NCI-H2227 (cell line): ENCODE measurements at regions not wholly inside any gene's neighbourhood (a gene's known extent, or its start where the extent isn't known, plus 50 kb on each side); places are given as distances from the start of the nearest gene placed in this dataset.
"Not testable (repeated sequence)": the region's sequence is repeated elsewhere in the genome, so short reads cannot be mapped to it uniquely, and the experiment has no call there.

Source experiments
- DNase-seq: peaks from one replicate; lab custom pipeline; 2025; ENCODE audit not compliant: unreplicated experiment; lab: John Stamatoyannopoulos, UW

DNA sequence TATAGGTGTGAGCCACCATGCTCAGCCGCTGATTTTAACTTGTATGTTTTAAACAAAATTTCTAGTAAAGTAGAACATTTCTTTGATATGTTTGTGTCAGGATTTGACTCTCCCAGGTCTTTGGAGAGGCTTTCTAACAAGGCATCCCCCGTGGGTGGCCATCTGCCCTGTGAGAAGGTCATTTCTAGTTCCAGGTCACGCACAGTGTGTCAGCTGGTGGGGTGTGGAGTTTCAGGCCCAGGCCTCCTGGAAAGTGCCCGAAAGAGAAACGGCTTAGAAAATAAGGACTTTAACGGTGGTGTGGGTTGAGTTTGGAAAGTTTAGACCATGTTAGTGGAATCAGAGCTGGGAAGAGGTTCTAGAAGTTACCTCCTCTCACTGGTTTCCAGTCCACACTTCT, 61.0 kb downstream of the SPDYE17 start:
- not testable (repeated sequence) for DNase-seq

DNA sequence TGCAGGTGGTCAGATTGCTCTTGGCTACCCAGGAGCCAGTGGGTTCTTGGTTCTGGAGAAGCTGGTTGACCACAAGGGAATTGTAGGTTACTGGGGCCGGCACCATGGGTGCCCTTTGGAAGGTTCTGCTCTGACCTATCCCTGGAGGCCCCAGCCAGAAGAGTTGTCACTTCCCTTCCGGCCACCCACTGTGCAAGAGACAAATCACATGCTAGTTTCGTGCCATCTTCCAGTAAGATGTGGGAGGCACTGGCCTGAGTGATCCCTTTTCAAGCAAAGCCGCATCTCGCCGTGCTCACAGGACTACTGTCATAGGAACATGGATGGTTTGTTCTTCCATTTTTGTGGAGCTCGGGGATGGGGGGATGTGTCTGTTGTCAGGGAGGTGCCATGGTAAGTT, 62.3 kb downstream of the SPDYE17 start:
- not testable (repeated sequence) for DNase-seq

- not testable (repeated sequence) for DNase-seq
Observed at GRCh38 chr7:76965731-76966548, 66.2 kb downstream of the SPDYE17 start.

DNA sequence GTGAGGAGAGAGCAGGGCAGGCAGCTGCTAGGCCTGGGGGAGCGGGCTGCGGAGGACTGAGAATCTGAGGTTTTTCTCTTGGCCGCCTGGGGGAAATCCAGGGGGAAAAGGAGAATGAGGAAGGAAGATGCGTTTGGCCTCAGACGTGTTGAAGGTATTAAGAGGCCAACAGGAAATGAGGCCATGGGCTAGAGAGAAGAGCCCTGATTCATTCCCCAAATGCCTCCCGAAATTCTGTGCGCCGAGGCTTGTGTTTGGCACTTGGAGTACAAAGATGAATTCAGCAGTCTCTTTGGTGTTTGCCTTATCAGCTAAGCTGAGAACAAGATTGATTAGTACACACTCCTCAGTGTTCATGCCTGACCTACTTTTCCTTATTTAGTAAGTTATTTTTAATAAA, 68.1 kb downstream of the SPDYE17 start:
- DNase-seq = not testable (repeated sequence)

GRCh38 chr7:76963061-76963460, 69.1 kb downstream of the SPDYE17 start:
- not testable (repeated sequence) for DNase-seq

GRCh38 chr7:76960400-76960986, 71.7 kb downstream of the SPDYE17 start:
- DNase-seq = not testable (repeated sequence)

DNA sequence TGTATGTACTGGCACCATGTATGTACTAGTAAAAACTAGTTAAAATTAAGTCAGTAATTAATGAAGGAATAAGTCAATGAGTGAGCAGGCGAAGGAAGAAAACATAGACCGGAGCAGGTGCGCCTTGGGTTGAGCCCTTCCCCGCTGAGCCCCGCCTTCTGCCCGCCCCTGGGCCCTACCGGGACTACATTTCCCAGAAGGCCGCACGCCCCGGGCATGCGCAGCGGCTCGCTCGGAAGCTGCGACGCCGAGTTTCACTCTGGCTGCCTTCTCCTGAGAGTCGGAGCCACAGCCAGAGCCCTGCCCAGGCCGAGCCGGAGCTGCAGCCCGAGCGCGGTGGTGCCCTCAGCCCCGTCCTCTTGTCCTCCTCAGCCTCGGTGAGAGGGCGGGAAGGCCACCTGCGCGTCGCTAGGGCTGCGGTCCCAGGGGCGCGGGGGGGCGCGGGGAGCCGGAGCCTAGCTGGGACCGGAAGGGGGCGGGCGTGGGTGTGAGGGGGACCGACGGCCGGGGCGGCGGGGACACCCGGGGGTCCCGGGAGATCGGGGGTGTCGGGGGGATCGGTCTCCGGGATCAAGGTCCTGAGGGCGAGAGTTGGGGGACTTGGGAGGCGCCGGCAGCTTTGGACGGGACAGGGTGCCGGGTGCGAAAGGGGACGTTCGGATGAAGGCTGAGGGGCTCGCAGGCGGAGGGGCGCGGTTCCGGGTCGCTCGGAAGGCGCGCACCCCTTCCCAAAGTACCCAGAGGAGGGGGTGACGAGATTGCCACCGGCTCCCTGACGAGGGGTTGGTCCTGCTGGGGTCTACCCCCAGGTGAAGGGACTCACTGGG, 72.4 kb downstream of the SPDYE17 start:
- DNase-seq = not testable (repeated sequence)

GRCh38 chr7:76956531-76956930, 75.6 kb downstream of the SPDYE17 start:
- not testable (repeated sequence) for DNase-seq

DNA sequence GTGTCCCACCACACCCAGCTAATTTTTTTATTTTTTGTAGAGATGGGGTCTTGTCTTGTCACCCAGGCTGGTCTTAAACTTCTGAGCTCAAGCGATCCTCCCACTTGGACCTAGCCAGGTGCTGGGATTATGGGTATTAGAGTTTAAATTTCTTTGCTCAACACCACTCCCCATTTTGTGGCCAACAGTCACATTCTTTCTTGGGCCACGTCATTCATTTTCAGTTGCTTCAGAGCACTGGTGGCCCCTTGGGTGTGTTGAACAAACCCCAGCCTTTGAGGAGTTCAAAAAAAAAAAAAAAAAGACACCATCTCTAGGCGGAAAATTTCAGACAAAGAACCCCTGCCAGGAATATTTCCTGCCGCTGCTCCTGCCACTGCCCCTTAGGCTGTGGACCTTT, 77.0 kb downstream of the SPDYE17 start:
- DNase-seq = not testable (repeated sequence)

DNA sequence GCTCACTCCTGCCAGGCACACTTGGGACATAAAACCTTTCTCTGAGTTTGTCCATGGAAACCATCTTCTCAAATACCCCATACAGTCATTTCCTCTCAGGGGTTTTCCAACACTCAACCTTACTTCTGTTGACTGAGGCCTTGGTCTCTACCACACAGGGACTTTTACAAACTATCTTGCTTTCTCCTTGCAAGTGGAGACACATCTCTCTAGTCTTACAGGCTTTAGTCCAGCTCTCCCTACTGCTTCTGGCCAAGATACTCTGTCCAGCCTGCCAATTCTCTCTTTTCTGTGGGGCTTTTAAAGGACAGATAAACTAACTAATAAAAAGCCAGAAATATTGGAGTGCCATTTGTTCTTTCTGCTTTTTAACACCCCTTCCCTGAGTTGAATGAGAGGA, 87.6 kb downstream of the SPDYE17 start:
- DNase-seq = not testable (repeated sequence)

DNA sequence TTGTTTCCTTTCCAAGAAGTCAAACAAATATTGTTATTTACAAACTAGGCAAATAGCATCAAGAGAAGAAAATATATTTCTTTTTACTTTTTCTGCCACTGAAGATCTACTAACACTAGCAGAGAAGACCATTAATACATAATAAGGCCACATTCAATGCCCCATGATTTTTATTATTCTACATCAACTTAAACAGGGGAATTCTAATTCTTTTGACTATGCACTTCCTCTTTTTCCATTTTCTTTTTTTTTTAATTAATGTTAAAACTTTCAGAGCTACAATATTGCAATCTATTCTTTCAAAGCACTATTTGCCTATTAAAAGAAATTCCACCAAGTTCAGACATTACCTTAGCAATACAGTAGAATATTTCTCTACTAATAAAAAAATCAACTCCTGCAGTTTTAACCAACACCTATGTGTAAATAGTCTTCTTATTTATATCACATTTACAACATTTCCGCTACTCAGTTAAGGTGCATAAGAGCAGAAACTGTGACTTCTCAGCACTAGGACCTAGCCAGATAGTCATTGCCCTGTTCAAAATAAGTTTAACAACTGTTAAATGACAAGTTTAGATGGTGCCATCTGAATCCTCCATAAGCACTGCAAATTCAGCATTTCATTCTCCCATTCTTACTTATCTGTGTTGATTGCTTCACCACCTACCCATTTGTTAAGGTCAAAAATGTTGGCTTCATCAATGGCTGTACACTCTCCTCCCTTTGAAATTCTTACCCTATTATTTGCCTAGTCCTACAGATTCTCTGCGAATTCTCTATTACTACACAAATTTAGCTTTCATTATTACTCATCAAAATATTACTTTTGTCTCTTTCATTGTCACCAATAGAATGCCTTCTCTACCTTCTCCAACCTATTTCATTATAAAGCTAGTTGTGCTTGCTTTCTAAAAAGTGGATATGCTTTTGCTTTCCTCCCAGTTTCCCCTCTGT, 90.1 kb downstream of the SPDYE17 start:
- not testable (repeated sequence) for DNase-seq

GRCh38 chr7:76937781-76938180, 94.4 kb downstream of the SPDYE17 start:
- DNase-seq = not testable (repeated sequence)

- DNase-seq = not testable (repeated sequence)
Observed at GRCh38 chr7:76937330-76937729, 94.8 kb downstream of the SPDYE17 start.

DNA sequence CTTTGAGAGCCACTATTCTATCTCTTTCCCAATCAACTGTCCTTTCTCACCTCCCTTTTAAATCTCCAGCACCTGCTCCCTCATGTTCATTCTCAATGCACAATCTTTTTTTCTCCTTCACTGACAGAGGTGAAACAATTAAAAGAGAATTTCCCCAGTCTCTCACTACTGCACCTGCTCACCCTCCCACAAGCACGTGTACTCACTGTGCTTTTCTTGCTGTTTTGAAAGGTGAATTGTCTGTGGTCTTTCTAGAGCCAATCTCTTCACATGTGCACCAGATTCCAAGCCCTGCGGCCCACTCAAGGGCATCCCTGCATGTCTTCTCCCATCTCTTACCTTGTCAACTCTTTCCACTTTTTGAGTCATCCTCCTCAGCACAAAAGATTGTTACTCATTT, 95.8 kb downstream of the SPDYE17 start:
- not testable (repeated sequence) for DNase-seq

DNA sequence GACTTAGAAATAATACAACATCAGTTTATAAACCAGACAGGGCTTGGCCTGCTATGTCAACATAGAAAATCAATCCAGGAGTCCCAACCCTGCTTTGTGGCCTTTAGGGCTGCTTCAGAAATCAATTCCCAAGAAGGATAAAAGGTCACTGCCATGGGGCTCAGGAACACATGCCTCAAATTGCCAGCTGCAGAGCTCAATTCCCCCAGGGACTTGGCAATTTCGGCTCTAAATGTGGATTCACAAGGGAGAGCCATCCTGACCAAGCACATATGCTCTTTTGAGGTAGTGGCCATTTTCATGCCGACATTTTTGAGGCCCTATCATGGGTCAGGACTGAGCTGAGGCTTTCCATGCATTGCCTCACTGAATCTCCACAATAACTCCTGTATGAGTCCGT, 97.5 kb downstream of the SPDYE17 start:
- DNase-seq = not testable (repeated sequence)

GRCh38 chr7:76932957-76933356, 99.2 kb downstream of the SPDYE17 start:
- DNase-seq = not testable (repeated sequence)

DNA sequence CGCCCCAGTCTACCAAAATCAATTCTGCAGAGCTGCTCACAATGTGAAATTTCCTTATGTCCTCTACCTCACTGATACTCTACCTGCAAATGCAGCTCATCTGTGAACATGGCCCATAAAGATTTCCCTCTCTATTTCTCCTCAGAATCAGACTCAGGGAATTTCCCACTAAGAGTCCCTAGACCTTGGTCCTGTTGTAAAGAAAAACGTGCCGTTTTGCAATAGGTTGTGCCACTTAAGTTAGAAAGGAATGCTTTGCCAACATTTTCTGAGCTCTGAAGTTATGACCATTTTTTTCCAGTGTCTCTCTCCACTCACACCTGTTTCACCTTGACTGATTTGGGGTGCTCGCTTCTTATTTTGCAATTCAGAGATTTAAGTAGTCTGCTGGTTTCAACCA, 100.7 kb downstream of the SPDYE17 start:
- DNase-seq = not testable (repeated sequence)

DNA sequence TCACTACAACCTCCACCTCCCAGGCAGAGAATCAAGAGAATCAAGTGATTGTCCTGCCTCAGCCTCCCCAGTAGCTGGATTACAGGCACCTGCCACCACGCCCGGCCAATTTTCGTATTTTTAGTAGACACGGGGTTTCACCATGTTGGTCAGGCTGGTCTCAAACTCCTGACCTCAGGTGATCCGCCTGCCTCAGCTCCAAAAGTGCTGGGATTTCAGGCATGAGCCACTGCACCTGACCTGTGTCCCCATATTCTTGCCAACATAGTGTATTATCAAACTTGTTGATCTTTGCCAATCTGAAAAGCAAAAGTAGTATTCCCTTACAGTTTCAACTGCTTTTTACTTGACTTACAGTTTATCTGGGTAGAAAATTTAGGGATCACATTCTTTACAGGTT, 101.7 kb downstream of the SPDYE17 start:
- not testable (repeated sequence) for DNase-seq

DNA sequence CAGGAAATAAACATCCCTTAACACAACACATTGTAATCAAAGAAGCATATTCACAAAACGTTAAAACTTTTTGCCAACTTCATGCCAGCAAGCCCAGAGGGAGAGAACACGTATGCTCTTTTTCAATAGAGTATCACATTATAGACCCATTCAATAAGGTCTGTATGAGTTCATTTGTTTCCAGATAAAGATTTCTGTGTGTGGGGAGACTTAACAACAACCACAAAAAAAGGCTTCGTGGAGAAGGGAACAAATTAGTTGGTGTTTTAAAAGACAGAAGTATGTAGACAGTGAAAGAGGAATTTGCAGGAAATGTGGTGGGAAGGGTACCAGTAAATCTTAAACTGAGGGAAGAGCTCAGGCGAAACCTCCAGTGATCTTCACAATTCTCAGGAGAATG, 103.4 kb downstream of the SPDYE17 start:
- not testable (repeated sequence) for DNase-seq

DNA sequence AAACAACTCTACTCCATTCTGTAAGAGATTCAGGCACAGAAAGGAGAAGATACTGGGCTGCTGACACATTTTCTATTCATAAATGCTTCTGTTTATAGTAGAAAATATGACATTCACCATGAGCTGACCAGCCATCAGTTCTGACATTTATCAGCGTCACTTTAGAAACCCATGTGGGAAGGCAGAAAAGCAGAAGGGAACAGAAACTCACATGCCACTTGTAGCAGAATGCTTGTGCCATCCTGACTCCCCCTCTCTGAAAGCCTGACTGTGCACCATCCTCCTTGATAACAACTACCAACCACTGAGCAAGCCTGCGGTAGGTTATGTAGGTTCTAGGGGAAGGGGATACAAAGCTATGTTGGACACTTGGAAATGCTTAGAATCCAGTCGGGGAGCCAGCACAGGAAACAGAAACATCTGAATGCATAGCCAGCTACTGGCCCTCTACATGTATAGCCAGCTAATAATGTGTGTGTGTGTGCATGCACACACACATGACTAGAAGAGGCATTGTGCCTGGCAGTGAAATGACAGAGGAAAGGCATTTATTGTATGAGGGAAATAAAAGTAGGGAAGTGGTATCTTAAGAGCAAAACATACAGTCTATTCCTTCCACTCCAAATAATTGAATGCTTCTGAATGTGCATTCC, 104.3 kb downstream of the SPDYE17 start:
- DNase-seq = not testable (repeated sequence)
